GM12878 (cell line): ENCODE measurements at regions not wholly inside any gene's neighbourhood (a gene's known extent, or its start where the extent isn't known, plus 50 kb on each side); places are given as distances from the start of the nearest gene placed in this dataset.

Experiments used
- ETV6 ChIP-seq, 2 experiments: fragments of 450-650 bp in 1 of 2; IDR thresholded peaks in 1 of 2; conservative IDR thresholded peaks in 1 of 2; 2 replicates each; pipeline ENCODE4 v1.6.1; 2014; ENCODE audit warnings: antibody characterized with exemption in 1 of 2, borderline replicate concordance in 1 of 2, low read depth in 1 of 2, mild to moderate bottlenecking in 1 of 2, moderate library complexity in 1 of 2
- RELB ChIP-seq: fragments of 450-650 bp; IDR thresholded peaks from 2 replicates; pipeline ENCODE4 v1.6.1; 2017; ENCODE audit warnings: low read depth, mild to moderate bottlenecking, moderate library complexity
- TF ChIP-seq, protein P1 (sequence below): IDR thresholded peaks from 2 replicates; pipeline ENCODE4 v1.6.1; 2012; ENCODE audit warnings: low read depth, low read length, improper control_type of control experiment

- TF ChIP-seq RELB = no peak
- TF ChIP-seq, protein P1, sequence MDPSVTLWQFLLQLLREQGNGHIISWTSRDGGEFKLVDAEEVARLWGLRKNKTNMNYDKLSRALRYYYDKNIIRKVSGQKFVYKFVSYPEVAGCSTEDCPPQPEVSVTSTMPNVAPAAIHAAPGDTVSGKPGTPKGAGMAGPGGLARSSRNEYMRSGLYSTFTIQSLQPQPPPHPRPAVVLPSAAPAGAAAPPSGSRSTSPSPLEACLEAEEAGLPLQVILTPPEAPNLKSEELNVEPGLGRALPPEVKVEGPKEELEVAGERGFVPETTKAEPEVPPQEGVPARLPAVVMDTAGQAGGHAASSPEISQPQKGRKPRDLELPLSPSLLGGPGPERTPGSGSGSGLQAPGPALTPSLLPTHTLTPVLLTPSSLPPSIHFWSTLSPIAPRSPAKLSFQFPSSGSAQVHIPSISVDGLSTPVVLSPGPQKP = no peak
- no peak for TF ChIP-seq ETV6 (conservative IDR thresholded peaks at IDR 0.05 in 1 of 2, IDR thresholded peaks at IDR 0.05 in 1 of 2; ENCODE audit: borderline replicate concordance in 1 of 2, low read depth in 1 of 2)
Measured at GRCh38 chr2:149902081-149902480, 314.5 kb upstream of the MMADHC start.
